ENCODE measurements at regions not wholly inside any gene's neighbourhood (a gene's known extent, or its start where the extent isn't known, plus 50 kb on each side); places are given as distances from the start of the nearest gene placed in this dataset.

DNA sequence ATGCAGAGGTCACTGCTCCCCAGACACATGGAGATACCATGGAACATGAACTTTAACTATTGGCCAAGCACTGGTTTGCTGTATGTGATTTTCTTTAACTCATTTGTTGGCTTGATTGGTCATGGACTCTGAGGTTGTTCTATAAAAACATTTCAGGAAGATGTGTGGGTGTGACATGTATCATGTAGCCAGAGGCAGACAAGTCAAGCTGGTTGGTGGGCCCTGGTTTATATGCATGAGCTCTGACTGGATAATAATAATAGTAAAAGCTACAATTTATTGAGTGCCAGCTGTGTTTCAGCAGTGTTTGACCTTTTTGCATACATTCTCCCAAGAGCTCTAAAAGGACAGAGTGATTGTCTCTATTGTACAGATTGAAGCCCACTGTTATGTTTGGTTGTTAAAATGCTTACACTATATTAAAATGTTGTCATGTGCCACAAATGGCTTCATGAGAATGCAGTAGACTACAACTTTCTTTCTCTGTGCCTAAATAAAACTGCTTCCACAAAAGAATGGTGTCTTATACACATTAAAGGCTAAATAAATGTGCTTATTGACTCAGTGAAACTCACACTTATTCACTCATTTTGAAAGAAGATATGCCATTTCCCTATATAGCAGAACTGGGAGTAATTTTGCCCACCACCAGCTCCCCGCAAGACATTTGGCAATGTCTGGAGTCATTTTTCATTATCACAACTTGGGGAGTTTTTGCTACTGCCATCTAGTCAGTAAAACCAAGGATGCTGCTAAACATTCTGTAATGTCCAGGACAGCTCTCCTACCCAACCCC lies 243.6 kb upstream of the NFE2L3 start:
- no peak for DNase-seq (ENCODE audit: low read depth)
- H3K4me3 ChIP-seq (replicated peaks; ENCODE audit: low read depth, low read length), result no peak overlapping the region
- TF ChIP-seq, protein P1, sequence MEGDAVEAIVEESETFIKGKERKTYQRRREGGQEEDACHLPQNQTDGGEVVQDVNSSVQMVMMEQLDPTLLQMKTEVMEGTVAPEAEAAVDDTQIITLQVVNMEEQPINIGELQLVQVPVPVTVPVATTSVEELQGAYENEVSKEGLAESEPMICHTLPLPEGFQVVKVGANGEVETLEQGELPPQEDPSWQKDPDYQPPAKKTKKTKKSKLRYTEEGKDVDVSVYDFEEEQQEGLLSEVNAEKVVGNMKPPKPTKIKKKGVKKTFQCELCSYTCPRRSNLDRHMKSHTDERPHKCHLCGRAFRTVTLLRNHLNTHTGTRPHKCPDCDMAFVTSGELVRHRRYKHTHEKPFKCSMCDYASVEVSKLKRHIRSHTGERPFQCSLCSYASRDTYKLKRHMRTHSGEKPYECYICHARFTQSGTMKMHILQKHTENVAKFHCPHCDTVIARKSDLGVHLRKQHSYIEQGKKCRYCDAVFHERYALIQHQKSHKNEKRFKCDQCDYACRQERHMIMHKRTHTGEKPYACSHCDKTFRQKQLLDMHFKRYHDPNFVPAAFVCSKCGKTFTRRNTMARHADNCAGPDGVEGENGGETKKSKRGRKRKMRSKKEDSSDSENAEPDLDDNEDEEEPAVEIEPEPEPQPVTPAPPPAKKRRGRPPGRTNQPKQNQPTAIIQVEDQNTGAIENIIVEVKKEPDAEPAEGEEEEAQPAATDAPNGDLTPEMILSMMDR (IDR thresholded peaks at IDR 0.05; ENCODE audit: low read length, missing control alignments), result no peak

DNA sequence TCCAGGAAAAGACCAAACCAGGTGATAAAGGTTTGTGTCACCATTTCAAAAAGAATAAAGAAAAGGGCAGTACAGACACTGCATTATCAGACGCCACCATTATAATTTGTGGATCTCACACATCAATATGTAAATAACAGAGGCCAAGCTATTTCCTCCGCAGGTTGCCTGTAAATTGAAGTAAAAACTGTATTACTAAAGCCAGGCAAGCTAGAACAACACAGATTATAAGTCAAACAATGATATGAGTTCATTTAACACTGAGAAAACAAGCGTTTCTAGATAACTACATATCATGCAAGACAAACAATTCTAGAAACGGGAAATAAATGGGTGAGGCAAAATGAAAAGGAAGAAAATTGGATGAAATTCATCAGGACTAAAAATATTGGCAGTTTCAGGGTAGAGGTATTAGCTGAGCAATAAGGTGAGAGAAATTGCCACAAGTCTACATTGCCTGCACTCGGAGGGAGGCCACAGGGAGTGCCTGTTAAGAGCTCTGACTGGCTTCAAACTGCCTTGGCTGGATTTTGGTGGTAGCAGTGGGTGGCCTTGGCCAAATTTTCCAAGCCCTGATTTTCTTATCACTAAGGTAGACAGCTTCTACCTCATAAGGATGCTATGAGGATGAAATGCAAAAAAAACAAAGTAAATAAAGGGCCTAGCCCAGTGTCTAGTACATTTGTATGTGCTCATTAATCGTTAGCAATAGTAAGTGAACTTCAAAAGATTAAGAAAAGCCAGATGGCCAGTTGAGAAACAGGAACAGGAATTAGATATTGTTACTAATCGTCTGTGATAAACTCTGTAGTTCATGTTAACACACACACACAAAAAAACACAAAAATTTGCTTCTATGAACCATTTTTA lies 240.0 kb upstream of the NFE2L3 start:
- no peak for DNase-seq (ENCODE audit: low read depth)
- H3K4me3 ChIP-seq (replicated peaks; ENCODE audit: low read depth, low read length), result no peak overlapping the region
- TF ChIP-seq, protein P1 (IDR thresholded peaks at IDR 0.05; ENCODE audit: low read length, missing control alignments), result no peak

DNA sequence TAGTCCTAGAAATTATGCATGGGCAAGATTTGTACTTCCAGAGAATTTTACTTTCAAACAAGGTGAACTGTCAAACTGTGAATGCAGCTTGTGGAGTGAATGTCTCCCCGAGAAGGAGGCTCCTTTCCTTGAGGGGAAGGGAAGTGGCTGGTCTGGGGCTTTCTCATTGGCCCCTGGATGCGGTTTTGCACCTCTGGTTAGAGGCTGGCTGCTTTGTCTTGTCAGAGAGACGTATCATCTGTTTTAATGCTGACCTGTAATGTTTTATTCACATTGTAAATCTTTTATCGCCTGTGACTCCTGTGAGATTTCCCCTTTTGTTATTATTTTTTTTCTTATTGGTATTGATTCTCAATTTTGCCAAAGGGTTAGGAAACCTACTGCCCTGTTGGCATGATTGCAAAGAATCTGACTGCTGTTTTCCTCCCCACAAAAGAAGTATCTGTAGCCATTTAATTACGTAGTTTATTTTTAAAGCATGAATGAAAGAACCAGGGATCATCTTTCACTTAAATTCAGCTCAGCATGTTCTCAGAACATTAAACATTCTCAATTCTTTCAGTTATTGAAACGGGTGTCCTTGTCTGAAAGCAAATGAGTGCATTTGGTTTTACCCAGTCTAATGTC lies 238.3 kb upstream of the NFE2L3 start:
- DNase-seq (ENCODE audit: low read depth), result no peak
- TF ChIP-seq, protein P1 (IDR thresholded peaks at IDR 0.05; ENCODE audit: low read length, missing control alignments), result no peak

DNA sequence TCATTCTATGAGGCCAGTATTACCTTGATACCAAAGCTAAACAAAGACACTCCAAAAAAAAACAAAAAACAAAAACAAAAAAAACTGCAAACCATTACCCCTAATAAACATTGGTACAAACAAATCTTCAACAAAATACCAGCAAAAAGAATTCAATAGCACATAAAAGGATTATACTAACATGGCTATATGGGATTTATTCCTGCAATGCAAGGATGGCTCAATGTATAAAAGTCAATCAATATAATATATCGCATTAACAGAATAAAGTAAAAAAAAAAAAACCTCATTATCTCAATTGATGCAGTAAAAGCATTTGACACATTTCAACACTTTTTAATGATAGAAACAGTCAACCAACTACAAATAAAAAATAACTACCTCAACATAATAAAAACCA lies 233.3 kb upstream of the NFE2L3 start:
- TF ChIP-seq, protein P1 (IDR thresholded peaks at IDR 0.05; ENCODE audit: low read length, missing control alignments), result no peak
- no peak overlapping the region for H3K4me3 ChIP-seq (replicated peaks; ENCODE audit: low read depth, low read length)
- no peak for DNase-seq (ENCODE audit: low read depth)

More for the DNA sequence above, 238.3 kb upstream of the NFE2L3 start:
- H3K4me3 ChIP-seq (replicated peaks; ENCODE audit: low read depth, low read length), result no peak overlapping the region

DNA sequence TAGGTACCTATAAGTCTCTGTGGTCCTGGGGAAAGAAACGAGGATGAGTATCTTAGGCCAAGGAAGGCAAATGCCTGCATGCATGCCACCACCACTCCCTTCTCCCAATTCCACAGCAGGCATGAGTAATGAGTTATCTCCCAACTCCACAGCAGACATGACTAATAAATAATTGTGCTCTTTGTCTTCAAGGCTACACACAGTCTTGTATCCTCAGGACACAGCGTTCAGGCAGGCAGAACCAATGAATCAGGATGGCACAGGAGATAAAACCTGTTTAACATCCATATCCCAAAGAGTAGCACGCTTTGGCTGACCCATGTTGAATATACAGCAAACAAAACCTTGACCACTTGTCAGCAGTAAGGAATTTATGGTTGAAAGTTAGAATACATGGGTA lies 229.7 kb upstream of the NFE2L3 start:
- no peak for DNase-seq (ENCODE audit: low read depth)
- TF ChIP-seq, protein P1 (IDR thresholded peaks at IDR 0.05; ENCODE audit: low read length, missing control alignments), result no peak
- no peak overlapping the region for H3K4me3 ChIP-seq (replicated peaks; ENCODE audit: low read depth, low read length)

DNA sequence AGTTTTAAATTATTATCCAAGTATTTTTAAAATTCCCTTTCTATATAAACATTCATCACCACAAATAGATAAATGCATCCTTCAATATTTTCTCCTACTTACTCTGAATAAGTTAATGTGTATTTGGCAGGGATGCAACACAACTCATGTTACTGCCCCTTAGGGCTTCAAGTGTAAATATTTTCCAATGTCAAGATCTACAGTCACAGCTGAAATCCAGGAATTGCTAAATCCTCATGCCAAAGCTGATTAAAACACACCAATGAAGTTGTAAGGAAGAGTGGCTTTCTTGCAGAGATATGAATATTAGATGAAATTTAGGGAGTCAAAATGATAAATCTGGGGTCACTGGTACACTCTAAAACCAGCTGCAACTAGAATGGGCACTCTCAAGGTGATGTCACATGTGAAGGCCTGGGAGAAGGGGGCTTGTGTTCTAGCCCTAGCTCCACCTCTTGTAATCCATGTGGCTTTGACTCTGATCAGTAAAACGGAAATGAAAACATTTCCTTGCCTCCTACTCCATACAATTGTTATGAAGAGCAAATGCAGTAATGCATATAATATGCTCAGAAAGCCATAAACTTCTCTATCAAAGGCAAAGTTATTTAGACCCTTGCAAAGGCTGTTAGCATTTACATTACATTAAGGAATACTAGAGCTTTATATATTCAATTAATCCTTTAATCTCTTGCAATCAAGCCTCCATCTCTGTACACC lies 228.1 kb upstream of the NFE2L3 start:
- no peak overlapping the region for H3K4me3 ChIP-seq (replicated peaks; ENCODE audit: low read depth, low read length)
- TF ChIP-seq, protein P1 (IDR thresholded peaks at IDR 0.05; ENCODE audit: low read length, missing control alignments), result no peak
- DNase-seq (ENCODE audit: low read depth), result no peak
